ENCODE measurements at regions not wholly inside any gene's neighbourhood (a gene's known extent, or its start where the extent isn't known, plus 50 kb on each side); places are given as distances from the start of the nearest gene placed in this dataset.

DNA sequence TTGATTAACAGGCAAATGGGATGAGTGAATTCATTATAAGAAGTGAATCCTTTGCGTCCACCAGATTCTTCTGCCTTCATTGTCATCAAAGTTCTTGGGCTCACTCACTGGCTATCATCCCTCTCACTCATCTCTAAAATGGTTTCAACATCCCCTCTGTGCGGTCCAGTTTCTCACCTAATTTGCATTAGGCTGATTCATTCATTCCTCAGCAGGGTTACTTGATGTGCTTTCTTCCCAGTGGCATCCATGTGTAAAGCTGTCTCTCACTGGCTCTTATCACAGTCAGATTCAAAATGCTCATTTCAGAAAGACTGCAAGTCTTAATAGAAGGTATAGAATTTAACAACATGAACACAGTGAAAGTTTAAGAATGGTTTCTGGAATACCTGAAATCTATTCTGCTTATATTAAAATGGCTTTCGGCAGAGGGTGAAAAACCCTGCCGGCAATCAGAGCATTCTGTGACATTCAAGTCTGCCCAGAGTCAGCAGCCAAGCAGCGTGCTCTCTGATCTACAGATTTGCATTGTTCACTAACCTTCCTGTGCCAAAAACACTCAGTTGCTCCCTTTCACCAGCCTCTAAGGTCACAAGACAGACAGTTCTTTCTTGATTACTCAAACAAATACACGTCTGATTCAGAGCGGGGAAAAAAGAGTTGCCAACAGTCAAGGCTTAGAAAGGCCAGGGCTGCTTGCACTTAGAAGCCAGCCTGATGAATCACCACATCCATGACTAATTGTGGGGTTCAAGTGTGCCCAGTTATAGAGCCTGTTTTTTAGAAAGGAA lies 106.7 kb downstream of the TES start:
- DNase-seq (peak in 2 of 4 donors; percentile 33 to 39), ATAC-seq (peak; percentile 94)
- no peak for TF ChIP-seq CTCF (IDR thresholded peaks at IDR 0.05)

DNA sequence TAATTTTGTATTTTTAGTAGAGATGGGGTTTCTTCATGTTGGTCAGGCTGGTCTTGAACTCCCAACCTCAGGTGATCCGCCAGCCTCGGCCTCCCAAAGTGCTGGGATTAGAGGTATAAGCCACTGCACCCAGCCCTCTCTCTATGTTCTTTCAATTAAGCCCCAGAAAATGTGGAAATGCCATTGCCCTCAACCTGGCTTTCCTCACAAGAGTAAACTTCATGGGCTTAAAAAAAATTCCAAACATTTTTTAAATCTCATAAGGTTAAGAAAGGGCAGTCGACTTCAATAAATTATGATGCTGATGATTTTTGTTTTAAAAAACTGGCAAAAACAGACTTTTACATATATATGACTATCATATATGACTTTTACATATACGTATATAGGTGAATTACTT lies 107.6 kb downstream of the TES start:
- DNase-seq (no peak), ATAC-seq (no peak)
- H3K4me3 ChIP-seq: no peak overlapping the region
- TF ChIP-seq CTCF (IDR thresholded peaks at IDR 0.05): no peak
- no peaks in the 10 kb centered on the region for H3K9me3 ChIP-seq
- peak overlapping the region; percentile 68 to 75 for H3K27ac ChIP-seq
- intact Hi-C loops (cut with DNase I): no loop called here
- no peaks in the 10 kb centered on the region for H3K27me3 ChIP-seq
- H3K4me1 ChIP-seq: peaks cover 5 to 21% of the 10 kb centered on the region in 2 donors
- H3K36me3 ChIP-seq: no peaks in the 10 kb centered on the region

More for the DNA sequence above, 106.7 kb downstream of the TES start:
- Histone ChIP-seq H3K27me3 (no peaks in the 10 kb centered on the region), H3K4me1 (peaks cover 5 to 21% of the 10 kb centered on the region in 2 donors), H3K9me3 (no peaks in the 10 kb centered on the region), H3K36me3 (no peaks in the 10 kb centered on the region), H3K4me3 (no peak overlapping the region), H3K27ac (peak overlapping the region; percentile 68 to 75)
- intact Hi-C loops (cut with DNase I): no loop called here

GRCh38 chr7:116322541-116322940 lies 112.2 kb downstream of the TES start:
- no peak for ATAC-seq
- DNase-seq: no peak
- TF ChIP-seq CTCF (IDR thresholded peaks at IDR 0.05): no peak
- Histone ChIP-seq H3K4me3 (no peak overlapping the region), H3K9me3 (no peaks in the 10 kb centered on the region), H3K4me1 (peaks cover 4 to 5% of the 10 kb centered on the region in 2 donors), H3K27me3 (no peaks in the 10 kb centered on the region), H3K27ac (no peak overlapping the region), H3K36me3 (no peaks in the 10 kb centered on the region)
- intact Hi-C loops (cut with DNase I): no loop called here

DNA sequence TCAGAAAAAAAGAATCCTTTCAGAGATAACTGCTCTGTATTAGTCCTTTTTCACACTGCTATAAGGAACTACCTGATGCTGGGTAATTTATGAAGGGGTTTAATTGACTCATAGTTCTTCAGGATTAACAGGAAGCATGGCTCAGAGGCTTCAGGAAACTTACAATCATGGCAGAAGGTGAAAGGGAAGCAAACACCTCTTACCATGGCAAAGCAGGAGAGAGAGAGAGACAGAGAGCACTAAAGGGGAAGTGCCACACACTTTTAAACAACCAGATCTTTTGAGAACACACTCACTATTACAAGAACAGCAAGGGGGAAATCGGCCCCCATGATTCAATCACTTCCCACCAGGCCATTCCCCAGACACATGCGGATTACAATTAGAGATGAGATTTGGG lies 114.2 kb downstream of the TES start:
- no peaks in the 10 kb centered on the region for H3K4me1 ChIP-seq
- no peak overlapping the region for H3K27ac ChIP-seq
- no peak for DNase-seq
- H3K9me3 ChIP-seq: no peaks in the 10 kb centered on the region
- no peaks in the 10 kb centered on the region for H3K27me3 ChIP-seq
- no peak for ATAC-seq
- no peak overlapping the region for H3K4me3 ChIP-seq
- no peaks in the 10 kb centered on the region for H3K36me3 ChIP-seq
- TF ChIP-seq CTCF (IDR thresholded peaks at IDR 0.05): no peak
- intact Hi-C loops (cut with DNase I): no loop called here

GRCh38 chr7:116325517-116325916 lies 115.2 kb downstream of the TES start:
- intact Hi-C loops (cut with DNase I): no loop called here
- no peak for TF ChIP-seq CTCF (IDR thresholded peaks at IDR 0.05)
- ATAC-seq (no peak), DNase-seq (no peak)
- no peaks in the 10 kb centered on the region for H3K36me3 ChIP-seq
- H3K4me3 ChIP-seq: no peak overlapping the region
- no peak overlapping the region for H3K27ac ChIP-seq
- H3K27me3 ChIP-seq: no peaks in the 10 kb centered on the region
- no peaks in the 10 kb centered on the region for H3K4me1 ChIP-seq
- no peaks in the 10 kb centered on the region for H3K9me3 ChIP-seq
